B cell (primary cell): ENCODE measurements at regions not wholly inside any gene's neighbourhood (a gene's known extent, or its start where the extent isn't known, plus 50 kb on each side); places are given as distances from the start of the nearest gene placed in this dataset.

Source experiments
- CTCF ChIP-seq: fragments of 200-600 bp; IDR thresholded peaks from one replicate; pipeline ENCODE4 v1.8.0; 2022; ENCODE audit warnings: antibody characterized with exemption, mild to moderate bottlenecking
- EZH2 ChIP-seq: IDR thresholded peaks from 2 replicates; pipeline ENCODE4 v1.6.1; 2012; ENCODE audit warnings: borderline replicate concordance, low read depth, mild to moderate bottlenecking, moderate library complexity, low read length; ENCODE audit not compliant: insufficient read depth, poor library complexity, severe bottlenecking

GRCh38 chr13:106098778-106099177 is 436.7 kb downstream of the EFNB2 start:
- TF ChIP-seq CTCF (no peak), EZH2 (no peak)
